Smooth muscle cell (in vitro differentiated cells): ENCODE measurements at regions not wholly inside any gene's neighbourhood (a gene's known extent, or its start where the extent isn't known, plus 50 kb on each side); places are given as distances from the start of the nearest gene placed in this dataset.

Experiments used
- DNase-seq: peaks from one replicate; lab custom pipeline; 2025; ENCODE audit not compliant: unreplicated experiment; lab: John Stamatoyannopoulos, UW
- H2AFZ ChIP-seq: fragments of 200-600 bp; sonication (generic); 2 replicates; pipeline ENCODE4 v1.6.0; 2016; ENCODE audit warnings: antibody characterized with exemption, low read depth, mild to moderate bottlenecking
- H3F3A ChIP-seq: fragments of 200-600 bp; sonication (generic); 2 replicates; pipeline ENCODE4 v1.6.0; 2017; ENCODE audit warnings: antibody characterized with exemption, low read depth
- H3K27ac ChIP-seq: fragments of 200-600 bp; sonication (generic); 2 replicates; pipeline ENCODE4 v1.5.1; 2016; ENCODE audit warnings: low read depth, mild to moderate bottlenecking
- H3K27me3 ChIP-seq: fragments of 200-600 bp; sonication (generic); 2 replicates; pipeline ENCODE4 v1.6.1; 2016; ENCODE audit warnings: low read depth, mild to moderate bottlenecking
- H3K36me3 ChIP-seq: fragments of 200-600 bp; sonication (generic); 2 replicates; pipeline ENCODE4 v1.5.1; 2016; ENCODE audit warnings: low read depth
- H3K4me1 ChIP-seq: fragments of 200-600 bp; sonication (generic); 2 replicates; pipeline ENCODE4 v1.5.1; 2016; ENCODE audit warnings: low read depth
- H3K4me2 ChIP-seq: fragments of 200-600 bp; sonication (generic); 2 replicates; pipeline ENCODE4 v1.6.0; 2016; ENCODE audit warnings: mild to moderate bottlenecking
- H3K4me3 ChIP-seq: fragments of 200-600 bp; sonication (generic); 2 replicates; pipeline ENCODE4 v1.5.1; 2016; ENCODE audit warnings: mild to moderate bottlenecking
- H3K79me2 ChIP-seq: fragments of 200-600 bp; sonication (generic); 2 replicates; pipeline ENCODE4 v1.6.0; 2016; ENCODE audit warnings: low read depth, mild to moderate bottlenecking
- H3K9ac ChIP-seq: fragments of 200-600 bp; sonication (generic); 2 replicates; pipeline ENCODE4 v1.6.0; 2016; ENCODE audit warnings: low read depth
- H3K9me3 ChIP-seq: fragments of 200-600 bp; sonication (generic); replicated peaks from 2 replicates; pipeline ENCODE4 v1.5.1; 2016; ENCODE audit warnings: low read depth
- H4K20me1 ChIP-seq: fragments of 200-600 bp; sonication (generic); 2 replicates; pipeline ENCODE4 v1.6.0; 2016; ENCODE audit warnings: low read depth
- WGBS: methylation state at CpG from one replicate; pipeline ENCODE4 v1.1.7; 2016; ENCODE audit warnings: low lambda C conversion rate; 5-methylcytosine and 5-hydroxymethylcytosine counted together
- TF ChIP-seq, protein P1 (sequence below): fragments of 200-600 bp; sonication (generic); IDR thresholded peaks from 2 replicates; pipeline ENCODE4 v1.5.1; 2017; ENCODE audit warnings: borderline replicate concordance, mild to moderate bottlenecking, antibody characterized with exemption; ENCODE audit not compliant: insufficient read depth, poor library complexity, severe bottlenecking

DNA sequence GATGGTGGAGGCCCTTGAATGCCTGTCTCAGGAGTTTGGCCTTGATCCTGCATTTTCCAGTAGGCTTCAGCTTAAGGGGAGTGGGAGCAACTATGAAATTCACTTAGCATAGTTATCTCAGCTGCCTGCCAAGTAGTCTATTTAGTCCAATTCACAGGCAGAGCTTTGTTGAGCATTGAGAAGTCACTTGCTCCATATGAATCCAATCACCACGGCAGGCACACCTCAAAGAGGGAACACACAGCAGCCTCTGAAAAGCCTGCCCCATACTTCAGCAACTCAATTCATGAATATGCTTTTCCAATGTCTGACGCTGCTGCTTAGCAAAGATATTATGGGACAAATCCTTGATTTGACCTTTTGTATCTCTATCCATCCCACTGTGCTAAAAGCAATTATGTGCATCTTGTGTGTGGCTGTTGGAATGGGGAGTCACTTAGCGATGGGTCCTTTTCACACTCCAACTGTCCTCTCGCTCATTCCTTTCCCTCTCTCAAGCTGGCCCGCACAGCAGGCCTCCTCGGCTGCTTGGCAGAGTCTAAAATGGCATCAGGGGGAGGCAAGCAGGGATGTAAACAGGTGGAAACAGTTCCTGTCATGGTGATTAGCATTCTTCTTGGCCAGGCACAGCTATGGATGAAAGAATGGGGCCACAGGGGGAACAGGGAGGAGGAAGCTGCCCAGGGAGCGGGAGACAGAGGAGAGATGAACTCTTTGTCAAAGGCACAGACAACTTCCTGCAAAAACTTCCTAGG lies 56.0 kb upstream of the LRPPRC start:
- Histone ChIP-seq H3K27me3 (no peaks in the 10 kb centered on the region), H3K4me2 (no peak overlapping the region), H3K36me3 (no peaks in the 10 kb centered on the region), H3K27ac (no peak overlapping the region), H4K20me1 (no peaks in the 10 kb centered on the region), H3K79me2 (no peaks in the 10 kb centered on the region), H3K9me3 (no peaks in the 10 kb centered on the region), H3F3A (no peaks in the 10 kb centered on the region), H3K4me1 (peaks cover 6% of the 10 kb centered on the region), H3K4me3 (no peak overlapping the region), H2AFZ (no peak overlapping the region), H3K9ac (no peak overlapping the region)
- no peak for DNase-seq
- WGBS, result 88% methylated on average over 7 of the region's 7 CpGs
- TF ChIP-seq, protein P1, sequence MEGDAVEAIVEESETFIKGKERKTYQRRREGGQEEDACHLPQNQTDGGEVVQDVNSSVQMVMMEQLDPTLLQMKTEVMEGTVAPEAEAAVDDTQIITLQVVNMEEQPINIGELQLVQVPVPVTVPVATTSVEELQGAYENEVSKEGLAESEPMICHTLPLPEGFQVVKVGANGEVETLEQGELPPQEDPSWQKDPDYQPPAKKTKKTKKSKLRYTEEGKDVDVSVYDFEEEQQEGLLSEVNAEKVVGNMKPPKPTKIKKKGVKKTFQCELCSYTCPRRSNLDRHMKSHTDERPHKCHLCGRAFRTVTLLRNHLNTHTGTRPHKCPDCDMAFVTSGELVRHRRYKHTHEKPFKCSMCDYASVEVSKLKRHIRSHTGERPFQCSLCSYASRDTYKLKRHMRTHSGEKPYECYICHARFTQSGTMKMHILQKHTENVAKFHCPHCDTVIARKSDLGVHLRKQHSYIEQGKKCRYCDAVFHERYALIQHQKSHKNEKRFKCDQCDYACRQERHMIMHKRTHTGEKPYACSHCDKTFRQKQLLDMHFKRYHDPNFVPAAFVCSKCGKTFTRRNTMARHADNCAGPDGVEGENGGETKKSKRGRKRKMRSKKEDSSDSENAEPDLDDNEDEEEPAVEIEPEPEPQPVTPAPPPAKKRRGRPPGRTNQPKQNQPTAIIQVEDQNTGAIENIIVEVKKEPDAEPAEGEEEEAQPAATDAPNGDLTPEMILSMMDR, result no peak

DNA sequence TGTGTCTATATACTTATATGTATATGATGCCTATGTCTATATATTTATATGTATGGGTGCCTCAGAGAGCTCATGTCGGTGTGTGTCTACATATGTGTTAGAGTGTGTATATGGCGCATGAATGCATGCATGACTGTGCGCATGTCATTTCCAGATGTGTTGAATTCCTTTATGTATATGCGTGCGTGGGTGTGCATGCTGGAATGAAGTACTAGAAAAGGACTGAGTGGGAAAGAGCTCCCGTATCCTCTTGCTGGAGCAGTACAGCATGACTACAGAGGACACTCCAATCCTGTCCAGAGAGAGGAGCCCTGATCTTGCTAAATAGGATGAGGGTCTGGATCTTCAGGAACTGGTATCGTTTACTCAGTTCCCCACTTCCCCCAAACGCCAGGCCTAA lies 56.8 kb upstream of the LRPPRC start:
- Histone ChIP-seq H3K4me2 (no peak overlapping the region), H3K27me3 (no peaks in the 10 kb centered on the region), H3F3A (no peaks in the 10 kb centered on the region), H3K4me1 (peaks cover 6% of the 10 kb centered on the region), H3K27ac (no peak overlapping the region), H4K20me1 (no peaks in the 10 kb centered on the region), H3K4me3 (no peak overlapping the region), H3K9me3 (no peaks in the 10 kb centered on the region), H2AFZ (no peak overlapping the region), H3K9ac (no peak overlapping the region), H3K36me3 (no peaks in the 10 kb centered on the region), H3K79me2 (no peaks in the 10 kb centered on the region)
- WGBS, result 91% methylated on average over 8 of the region's 8 CpGs
- TF ChIP-seq, protein P1, result no peak
- no peak for DNase-seq

DNA sequence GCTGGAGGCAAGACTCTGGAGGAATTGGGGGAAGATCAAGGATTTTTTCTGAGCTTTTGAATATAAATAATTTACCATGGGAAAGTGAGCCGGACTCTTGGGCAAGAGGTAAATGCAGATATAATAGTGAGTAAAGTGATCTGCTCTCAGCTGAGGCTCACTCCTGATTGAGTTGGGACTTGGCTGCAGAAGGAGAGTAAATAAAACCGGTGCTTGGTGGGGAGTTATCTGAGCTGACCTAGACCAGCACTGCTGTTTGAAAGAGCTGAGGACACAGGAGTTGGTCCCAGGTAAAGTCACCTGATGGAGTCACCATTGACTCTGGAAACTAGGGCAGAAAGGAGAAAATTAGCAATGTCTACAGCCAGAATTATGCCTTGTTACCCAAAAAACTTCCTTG lies 57.3 kb upstream of the LRPPRC start:
- Histone ChIP-seq H3K9ac (no peak overlapping the region), H3K36me3 (no peaks in the 10 kb centered on the region), H3F3A (no peaks in the 10 kb centered on the region), H3K4me1 (peaks cover 6% of the 10 kb centered on the region), H3K4me2 (no peak overlapping the region), H3K9me3 (no peaks in the 10 kb centered on the region), H3K4me3 (no peak overlapping the region), H4K20me1 (no peaks in the 10 kb centered on the region), H2AFZ (no peak overlapping the region), H3K27ac (no peak overlapping the region), H3K27me3 (no peaks in the 10 kb centered on the region), H3K79me2 (no peaks in the 10 kb centered on the region)
- DNase-seq, result no peak
- TF ChIP-seq, protein P1, result no peak
- WGBS, result 90% methylated on average over 2 of the region's 2 CpGs

DNA sequence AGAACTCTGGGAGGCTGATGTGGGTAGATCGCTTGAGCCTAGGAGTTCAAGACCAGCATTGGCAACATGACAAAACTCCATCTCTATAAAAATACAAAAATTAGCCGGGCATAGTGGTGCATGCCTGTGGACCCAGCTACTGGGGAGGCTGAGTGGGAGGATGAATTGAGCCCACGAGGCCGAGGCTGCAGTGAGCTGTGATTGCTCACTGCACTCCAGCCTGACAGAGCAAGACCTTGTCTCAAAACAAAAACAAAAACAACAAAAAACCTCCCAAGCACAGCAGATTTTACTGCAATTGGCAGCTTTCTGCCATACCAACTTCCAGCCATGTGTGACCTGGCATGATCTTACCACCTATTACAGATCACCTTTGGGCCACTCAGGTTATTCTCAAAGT lies 57.7 kb upstream of the LRPPRC start:
- WGBS, result 76% methylated on average over 4 of the region's 4 CpGs

More for the DNA sequence above, 57.7 kb upstream of the LRPPRC start:
- Histone ChIP-seq H3K79me2 (no peaks in the 10 kb centered on the region), H3K4me2 (no peak overlapping the region), H4K20me1 (no peaks in the 10 kb centered on the region), H3K9me3 (no peaks in the 10 kb centered on the region), H3F3A (no peaks in the 10 kb centered on the region), H3K27ac (no peak overlapping the region), H3K36me3 (no peaks in the 10 kb centered on the region), H3K9ac (no peak overlapping the region), H3K4me1 (peaks cover 6% of the 10 kb centered on the region), H3K4me3 (no peak overlapping the region), H3K27me3 (no peaks in the 10 kb centered on the region), H2AFZ (no peak overlapping the region)
- DNase-seq, result no peak
- TF ChIP-seq, protein P1, result no peak
